PC-9 (cell line): ENCODE measurements at regions not wholly inside any gene's neighbourhood (a gene's known extent, or its start where the extent isn't known, plus 50 kb on each side); places are given as distances from the start of the nearest gene placed in this dataset.
A peak's percentile ranks its signal among the peaks of the same experiment; 100 is the strongest.

ENCODE experiments used
- CTCF ChIP-seq: fragments of 200-600 bp; sonication (generic); conservative IDR thresholded peaks from 2 replicates; pipeline ENCODE4 v1.6.1; 2017; ENCODE audit warnings: mixed run types, antibody characterized with exemption, mild to moderate bottlenecking, moderate library complexity
- EZH2 ChIP-seq: fragments of 200-600 bp; sonication (generic); IDR thresholded peaks from 2 replicates; pipeline ENCODE4 v1.8.0; 2017; ENCODE audit warnings: antibody characterized with exemption, low read depth

GRCh38 chr4:104693601-104694201 is 199.0 kb upstream of the CXXC4 start:
- TF ChIP-seq CTCF = peak; percentile 64
- TF ChIP-seq EZH2 = no peak
